ENCODE measurements at regions not wholly inside any gene's neighbourhood (a gene's known extent, or its start where the extent isn't known, plus 50 kb on each side); places are given as distances from the start of the nearest gene placed in this dataset.

GRCh38 chr2:12341215-12341614, 375.5 kb upstream of the TRIB2 start:
- BruUV-seq (replicated peaks): no TSS peak
- Histone ChIP-seq H3K4me1 (replicated peaks; ENCODE audit: insufficient read depth) (peaks cover 7% of the 10 kb centered on the region; the same call in 1 of the 2 replicates), H3K4me2 (no peak overlapping the region), H3K4me3 (no peak overlapping the region), H3K9me3 (ENCODE audit: insufficient read depth, low read depth) (no peaks in the 10 kb centered on the region; the same call in 1 of the 2 replicates), H2AFZ (no peak overlapping the region), H3K79me2 (ENCODE audit: low read depth) (no peaks in the 10 kb centered on the region), H3K9me2 (ENCODE audit: insufficient read depth) (no peaks in the 10 kb centered on the region), H4K20me1 (ENCODE audit: insufficient read depth) (no peaks in the 10 kb centered on the region), H3K36me3 (ENCODE audit: low read depth) (no peaks in the 10 kb centered on the region), H3K27ac (no peak overlapping the region), H3F3A (ENCODE audit: insufficient read depth, low read depth) (no peaks in the 10 kb centered on the region), H3K27me3 (ENCODE audit: insufficient read depth, low read depth) (no peaks in the 10 kb centered on the region)
- no peak for DNase-seq
- POLR2A ChIA-PET (ENCODE audit: unreplicated experiment): no interaction called here
- CTCF ChIA-PET: no interaction called here
- TF ChIP-seq EZH2 (IDR thresholded peaks at IDR 0.05; ENCODE audit: low read depth): no peak
- no peak for TF ChIP-seq CTCF (conservative IDR thresholded peaks at IDR 0.05)
- intact Hi-C loops (cut with micrococcal nuclease; ENCODE audit: unreplicated experiment): no loop called here

- Histone ChIP-seq H3K27ac (no peak overlapping the region), H3K79me2 (ENCODE audit: low read depth) (no peaks in the 10 kb centered on the region), H3K9me3 (ENCODE audit: insufficient read depth, low read depth) (no peaks in the 10 kb centered on the region; the same call in 1 of the 2 replicates), H3K36me3 (ENCODE audit: low read depth) (no peaks in the 10 kb centered on the region), H3K9me2 (ENCODE audit: insufficient read depth) (no peaks in the 10 kb centered on the region), H3F3A (ENCODE audit: insufficient read depth, low read depth) (no peaks in the 10 kb centered on the region), H3K4me1 (replicated peaks; ENCODE audit: insufficient read depth) (peaks cover 7% of the 10 kb centered on the region; the same call in 1 of the 2 replicates), H2AFZ (no peak overlapping the region), H3K4me2 (no peak overlapping the region), H4K20me1 (ENCODE audit: insufficient read depth) (no peaks in the 10 kb centered on the region), H3K27me3 (ENCODE audit: insufficient read depth, low read depth) (no peaks in the 10 kb centered on the region), H3K4me3 (no peak overlapping the region)
- intact Hi-C loops (cut with micrococcal nuclease; ENCODE audit: unreplicated experiment): no loop called here
- ChIA-PET CTCF (no interaction called here), POLR2A (ENCODE audit: unreplicated experiment) (no interaction called here)
- BruUV-seq (replicated peaks): no TSS peak
- DNase-seq: no peak
- TF ChIP-seq CTCF (conservative IDR thresholded peaks at IDR 0.05) (no peak), EZH2 (IDR thresholded peaks at IDR 0.05; ENCODE audit: low read depth) (no peak)
These were observed 374.8 kb upstream of the TRIB2 start for GRCh38 chr2:12341920-12342319.

- Histone ChIP-seq H3K9me2 (ENCODE audit: insufficient read depth) (no peaks in the 10 kb centered on the region), H3K4me1 (replicated peaks; ENCODE audit: insufficient read depth) (peaks cover 7% of the 10 kb centered on the region; the same call in 1 of the 2 replicates), H3K4me2 (no peak overlapping the region), H3K27ac (no peak overlapping the region), H3K27me3 (ENCODE audit: insufficient read depth, low read depth) (no peaks in the 10 kb centered on the region), H3K36me3 (ENCODE audit: low read depth) (no peaks in the 10 kb centered on the region), H3F3A (ENCODE audit: insufficient read depth, low read depth) (no peaks in the 10 kb centered on the region), H3K4me3 (no peak overlapping the region), H2AFZ (no peak overlapping the region), H3K79me2 (ENCODE audit: low read depth) (no peaks in the 10 kb centered on the region), H4K20me1 (ENCODE audit: insufficient read depth) (no peaks in the 10 kb centered on the region), H3K9me3 (ENCODE audit: insufficient read depth, low read depth) (no peaks in the 10 kb centered on the region)
- ChIA-PET POLR2A (ENCODE audit: unreplicated experiment) (no interaction called here), CTCF (no interaction called here)
- TF ChIP-seq EZH2 (IDR thresholded peaks at IDR 0.05; ENCODE audit: low read depth) (no peak), CTCF (conservative IDR thresholded peaks at IDR 0.05) (no peak)
- DNase-seq: no peak
- BruUV-seq (replicated peaks): no TSS peak
- intact Hi-C loops (cut with micrococcal nuclease; ENCODE audit: unreplicated experiment): no loop called here
These were observed 373.6 kb upstream of the TRIB2 start for GRCh38 chr2:12343141-12343540.
